H1 (cell line): ENCODE measurements at regions not wholly inside any gene's neighbourhood (a gene's known extent, or its start where the extent isn't known, plus 50 kb on each side); places are given as distances from the start of the nearest gene placed in this dataset.

Experiments
- CTCF ChIA-PET: fragments of 300-600 bp; sonication (Branson Sonifier 250); formaldehyde crosslinking; loops from one replicate; lab custom pipeline; 2021; ENCODE audit not compliant: partially characterized antibody; lab: Charles Lee
- POLR2A ChIA-PET: fragments of 300-600 bp; sonication (Branson Sonifier 250); formaldehyde crosslinking; loops from one replicate; lab custom pipeline; 2021; ENCODE audit warnings: inconsistent platforms; ENCODE audit not compliant: partially characterized antibody; lab: Charles Lee
- DNase-seq, 2 experiments: peaks; one replicate each; pipeline versions ENCODE4 v3.0.0 to v3.0.0-alpha.2; 2010 to 2022; ENCODE audit warnings: low spot score in 2 of 2, low read depth in 1 of 2, mixed read lengths in 1 of 2
- FAIRE-seq: peaks from 2 replicates; lab custom pipeline; 2011; peaks lifted over from hg19 to GRCh38; lab: Jason Lieb, UNC
- H2AFZ ChIP-seq: 2 replicates; pipeline ENCODE4 v1.8.1; 2012; ENCODE audit warnings: low read length, inconsistent platforms
- H2AK5ac ChIP-seq: 2 replicates; pipeline ENCODE4 v1.6.1; 2013; ENCODE audit warnings: low read depth, low read length
- H2BK120ac ChIP-seq: replicated peaks from 2 replicates; pipeline ENCODE3; 2013; ENCODE audit warnings: low read depth, low read length, inconsistent platforms
- H2BK12ac ChIP-seq: 2 replicates; pipeline ENCODE4 v1.6.1; 2013; ENCODE audit warnings: low read depth, low read length
- H2BK15ac ChIP-seq: 2 replicates; pipeline ENCODE4 v1.6.1; 2013; ENCODE audit warnings: low read length
- H2BK20ac ChIP-seq: 2 replicates; pipeline ENCODE4 v1.6.1; 2013; ENCODE audit warnings: low read length
- H2BK5ac ChIP-seq: 2 replicates; pipeline ENCODE4 v1.6.1; 2013; ENCODE audit warnings: low read depth, low read length
- H3K14ac ChIP-seq: 2 replicates; pipeline ENCODE4 v1.6.1; 2013; ENCODE audit warnings: inconsistent platforms; ENCODE audit not compliant: insufficient read length
- H3K18ac ChIP-seq: 2 replicates; pipeline ENCODE4 v1.6.1; 2013; ENCODE audit warnings: low read length; ENCODE audit errors: extremely low read depth
- H3K23ac ChIP-seq: 2 replicates; pipeline ENCODE4 v1.6.1; 2013; ENCODE audit warnings: inconsistent platforms; ENCODE audit not compliant: insufficient read length
- H3K23me2 ChIP-seq: 2 replicates; pipeline ENCODE4 v1.6.1; 2013; ENCODE audit warnings: low read depth, low read length
- H3K27ac ChIP-seq: 2 replicates; pipeline ENCODE4 v1.6.1; 2011; ENCODE audit warnings: low read depth, low read length, inconsistent platforms
- H3K27me3 ChIP-seq, 4 experiments: replicated peaks in 1 of 4; 1 replicate in 1 of 4; 2 replicates in 3 of 4; pipeline versions ENCODE4 v1.6.1 to v1.8.1; 2011 to 2013; ENCODE audit warnings: low read length in 3 of 4, mild to moderate bottlenecking in 3 of 4, inconsistent platforms in 2 of 4, mixed read lengths in 2 of 4, moderate library complexity in 1 of 4; ENCODE audit not compliant: control insufficient read depth in 3 of 4, insufficient read depth in 3 of 4; ENCODE audit errors: extremely low read depth in 1 of 4
- H3K36me3 ChIP-seq, 4 experiments: 2 replicates each; pipeline versions ENCODE4 v1.6.1 to v1.8.1; 2011 to 2013; ENCODE audit warnings: mild to moderate bottlenecking in 4 of 4, low read length in 3 of 4, moderate library complexity in 2 of 4, control low read depth in 1 of 4, inconsistent platforms in 1 of 4; ENCODE audit not compliant: insufficient read depth in 4 of 4, control insufficient read depth in 2 of 4
- H3K4ac ChIP-seq: replicated peaks from 2 replicates; pipeline ENCODE3; 2013; ENCODE audit warnings: low read length, low read depth, mixed read lengths, inconsistent platforms; ENCODE audit not compliant: insufficient read length
- H3K4me1 ChIP-seq, 4 experiments: replicated peaks in 1 of 4; 1 replicate in 1 of 4; 2 replicates in 3 of 4; pipeline versions ENCODE4 v1.6.1 to v1.8.1; 2011 to 2013; ENCODE audit warnings: low read length in 3 of 4, inconsistent platforms in 2 of 4, mixed read lengths in 1 of 4; ENCODE audit not compliant: insufficient read depth in 4 of 4, control insufficient read depth in 3 of 4
- H3K4me2 ChIP-seq, 2 experiments: 2 replicates each; pipeline versions ENCODE4 v1.6.1 to v1.8.1; 2011 to 2013; ENCODE audit warnings: low read depth in 2 of 2, low read length in 2 of 2, control low read depth in 1 of 2, inconsistent platforms in 1 of 2, mild to moderate bottlenecking in 1 of 2; ENCODE audit not compliant: insufficient read depth in 1 of 2
- H3K4me3 ChIP-seq, 4 experiments: fragments of 200-600, 300-600 bp in 1 of 4; sonication (generic), shearing (Covaris generic), sonication (Bioruptor Twin) in 1 of 4; 2 replicates each; pipeline versions ENCODE4 v1.5.1 to v1.8.1; 2011 to 2016; ENCODE audit warnings: low read length in 4 of 4, low read depth in 3 of 4, control low read depth in 2 of 4, inconsistent platforms in 2 of 4, mild to moderate bottlenecking in 2 of 4, mixed read lengths in 1 of 4, moderate library complexity in 1 of 4; ENCODE audit not compliant: insufficient read depth in 2 of 4; ENCODE audit errors: extremely low read depth in 1 of 4
- H3K56ac ChIP-seq: replicated peaks from 2 replicates; pipeline ENCODE3; 2013; ENCODE audit warnings: low read depth, mild to moderate bottlenecking, mixed read lengths, low read length, inconsistent platforms; ENCODE audit not compliant: insufficient read length
- H3K79me1 ChIP-seq: 2 replicates; pipeline ENCODE4 v1.6.1; 2013; ENCODE audit warnings: low read depth, low read length, control low read depth
- H3K79me2 ChIP-seq, 2 experiments: 2 replicates each; pipeline versions ENCODE4 v1.6.1 to v1.8.1; 2012 to 2013; ENCODE audit warnings: low read length in 2 of 2, mild to moderate bottlenecking in 2 of 2, inconsistent platforms in 1 of 2; ENCODE audit not compliant: insufficient read depth in 2 of 2, control insufficient read depth in 1 of 2
- H3K9ac ChIP-seq, 4 experiments: replicated peaks in 1 of 4; 1 replicate in 1 of 4; 2 replicates in 3 of 4; pipeline versions ENCODE4 v1.6.1 to v1.8.1; 2011 to 2013; ENCODE audit warnings: low read depth in 3 of 4, low read length in 3 of 4, control low read depth in 2 of 4, mild to moderate bottlenecking in 2 of 4, moderate library complexity in 2 of 4, inconsistent platforms in 1 of 4; ENCODE audit errors: extremely low read depth in 1 of 4
- H3K9me3 ChIP-seq, 2 experiments: 2 replicates each; pipeline versions ENCODE4 v1.6.1 to v1.8.1; 2012 to 2013; ENCODE audit warnings: mild to moderate bottlenecking in 2 of 2, moderate library complexity in 2 of 2, control low read depth in 1 of 2, inconsistent platforms in 1 of 2, low read depth in 1 of 2, low read length in 1 of 2, mixed read lengths in 1 of 2; ENCODE audit not compliant: insufficient read depth in 2 of 2
- H4K20me1 ChIP-seq, 2 experiments: replicated peaks in 1 of 2; 2 replicates each; pipeline versions ENCODE3 to v1.8.1; 2011 to 2013; ENCODE audit warnings: inconsistent platforms in 2 of 2, low read length in 2 of 2, mild to moderate bottlenecking in 1 of 2; ENCODE audit not compliant: insufficient read depth in 2 of 2, control insufficient read depth in 1 of 2
- H4K5ac ChIP-seq: 2 replicates; pipeline ENCODE4 v1.6.1; 2013; ENCODE audit warnings: low read length, low read depth, mixed read lengths, inconsistent platforms; ENCODE audit not compliant: insufficient read length
- H4K8ac ChIP-seq: 2 replicates; pipeline ENCODE4 v1.8.0; 2013; ENCODE audit warnings: mild to moderate bottlenecking, moderate library complexity, low read length, inconsistent platforms; ENCODE audit not compliant: insufficient read depth; ENCODE audit errors: extremely low read depth
- H4K91ac ChIP-seq: replicated peaks from 2 replicates; pipeline ENCODE3; 2013; ENCODE audit warnings: low read length, mixed read lengths, inconsistent platforms; ENCODE audit not compliant: insufficient read length
- CHD2 ChIP-seq: IDR thresholded peaks from 2 replicates; pipeline ENCODE4 v1.6.1; 2012; ENCODE audit warnings: low read length, improper control_type of control experiment
- SIRT6 ChIP-seq: IDR thresholded peaks from one replicate; pipeline ENCODE4 v1.7.1; 2012; ENCODE audit warnings: low read length, inconsistent platforms
- WGBS, 2 experiments: shearing (Covaris generic) in 1 of 2; methylation state at CpG; one replicate each; pipeline versions ENCODE4 v1.1.6 to v1.1.7; 2013 to 2015; ENCODE audit warnings: low lambda C conversion rate in 2 of 2, mixed read lengths in 2 of 2, inconsistent platforms in 1 of 2, low coverage in 1 of 2, missing lambda C conversion rate in 1 of 2; ENCODE audit not compliant: insufficient replicate concordance in 2 of 2, insufficient coverage in 1 of 2, insufficient read length in 1 of 2; ENCODE audit errors: extremely low coverage in 1 of 2, missing lambda C conversion rate in 1 of 2; 5-methylcytosine and 5-hydroxymethylcytosine counted together

GRCh38 chr9:107609547-107609946, 120.0 kb upstream of the KLF4 start:
- no peak for FAIRE-seq
- ChIA-PET CTCF (interaction anchor here (1.0 to 1.3 kb wide), 2 partner anchors 10 to 55 kb away, joined by 3 to 4 read pairs; no protein-coding TSS in a partner anchor), POLR2A (no interaction called here)
- Histone ChIP-seq H3K79me2 (no peaks in the 10 kb centered on the region), H4K91ac (no peak overlapping the region), H4K20me1 (no peaks in the 10 kb centered on the region), H3K79me1 (no peaks in the 10 kb centered on the region), H3K14ac (no peak overlapping the region), H3K9ac (no peak overlapping the region; a peak in 1 of 7 replicates), H3K4me2 (no peak overlapping the region), H3K4me3 (no peak overlapping the region), H3K56ac (no peak overlapping the region), H2BK120ac (no peak overlapping the region), H3K9me3 (no peaks in the 10 kb centered on the region), H2BK5ac (no peak overlapping the region), H2AK5ac (no peak overlapping the region), H3K36me3 (no peaks in the 10 kb centered on the region), H3K4ac (no peak overlapping the region), H3K27me3 (no peaks in the 10 kb centered on the region), H2BK12ac (no peak overlapping the region), H4K8ac (no peak overlapping the region), H3K4me1 (no peaks in the 10 kb centered on the region)
- TF ChIP-seq CHD2 (no peak), SIRT6 (no peak)
- TF ChIP-seq, all 59 proteins: peak for 0
- Histone ChIP-seq H3K27ac (no peak overlapping the region), H2AFZ (no peak overlapping the region), H3K18ac (no peak overlapping the region), H2BK15ac (no peak overlapping the region), H2BK20ac (no peak overlapping the region), H3K23me2 (no peaks in the 10 kb centered on the region), H3K23ac (no peak overlapping the region), H4K5ac (no peak overlapping the region)
- 97% methylated on average over 2 of the region's 2 CpGs; no CpG with 5 or more reads in 1 of the 2 experiments for WGBS, 2 experiments
- no peak for DNase-seq
